Fibroblast of mammary gland (primary cell): ENCODE measurements at regions not wholly inside any gene's neighbourhood (a gene's known extent, or its start where the extent isn't known, plus 50 kb on each side); places are given as distances from the start of the nearest gene placed in this dataset.

ENCODE experiments used
- DNase-seq: peaks from one replicate; pipeline ENCODE4 v3.0.0-alpha.2; 2010; ENCODE audit warnings: low read depth
- H3K4me3 ChIP-seq: 2 replicates; pipeline ENCODE4 v1.5.1; 2011; ENCODE audit warnings: low read depth, mild to moderate bottlenecking, low read length, moderate library complexity; ENCODE audit not compliant: control insufficient read depth
- TF ChIP-seq, protein P1 (sequence below): conservative IDR thresholded peaks from 2 replicates; pipeline ENCODE4 v1.5.1; 2011; ENCODE audit warnings: low read depth, low read length, inconsistent platforms; ENCODE audit not compliant: control insufficient read depth, insufficient read depth

DNA sequence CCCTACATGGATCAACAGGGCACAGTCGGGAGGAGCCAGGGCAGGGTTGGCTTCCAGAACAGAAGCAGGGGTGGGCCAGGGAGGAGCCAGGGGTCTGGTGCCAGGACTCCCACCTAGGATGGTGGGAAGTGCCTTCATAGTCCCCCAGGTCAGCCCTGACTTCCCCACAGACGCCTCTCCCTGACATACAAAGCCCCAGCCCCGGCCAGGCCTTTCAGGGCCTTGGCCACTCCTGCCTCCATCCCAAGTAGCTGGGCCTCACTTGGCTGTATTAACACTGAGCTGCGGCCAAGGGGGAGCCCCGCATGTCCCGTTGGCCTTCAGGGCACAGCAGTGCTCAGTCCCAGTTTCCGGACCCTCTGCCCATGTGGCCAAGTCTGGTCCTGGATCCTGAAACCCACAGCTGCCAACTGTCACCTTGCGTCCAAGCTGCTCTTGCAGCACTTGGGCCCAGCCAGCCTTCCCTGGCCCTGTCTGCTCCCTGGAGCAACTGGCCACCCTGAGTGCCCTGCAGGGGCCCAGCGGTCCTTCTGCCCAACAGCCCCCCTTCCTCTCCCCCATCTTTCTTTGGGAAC is 627.8 kb downstream of the MATN1 start:
- no peak overlapping the region for H3K4me3 ChIP-seq
- DNase-seq, result no peak
- TF ChIP-seq, protein P1, sequence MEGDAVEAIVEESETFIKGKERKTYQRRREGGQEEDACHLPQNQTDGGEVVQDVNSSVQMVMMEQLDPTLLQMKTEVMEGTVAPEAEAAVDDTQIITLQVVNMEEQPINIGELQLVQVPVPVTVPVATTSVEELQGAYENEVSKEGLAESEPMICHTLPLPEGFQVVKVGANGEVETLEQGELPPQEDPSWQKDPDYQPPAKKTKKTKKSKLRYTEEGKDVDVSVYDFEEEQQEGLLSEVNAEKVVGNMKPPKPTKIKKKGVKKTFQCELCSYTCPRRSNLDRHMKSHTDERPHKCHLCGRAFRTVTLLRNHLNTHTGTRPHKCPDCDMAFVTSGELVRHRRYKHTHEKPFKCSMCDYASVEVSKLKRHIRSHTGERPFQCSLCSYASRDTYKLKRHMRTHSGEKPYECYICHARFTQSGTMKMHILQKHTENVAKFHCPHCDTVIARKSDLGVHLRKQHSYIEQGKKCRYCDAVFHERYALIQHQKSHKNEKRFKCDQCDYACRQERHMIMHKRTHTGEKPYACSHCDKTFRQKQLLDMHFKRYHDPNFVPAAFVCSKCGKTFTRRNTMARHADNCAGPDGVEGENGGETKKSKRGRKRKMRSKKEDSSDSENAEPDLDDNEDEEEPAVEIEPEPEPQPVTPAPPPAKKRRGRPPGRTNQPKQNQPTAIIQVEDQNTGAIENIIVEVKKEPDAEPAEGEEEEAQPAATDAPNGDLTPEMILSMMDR, result no peak

DNA sequence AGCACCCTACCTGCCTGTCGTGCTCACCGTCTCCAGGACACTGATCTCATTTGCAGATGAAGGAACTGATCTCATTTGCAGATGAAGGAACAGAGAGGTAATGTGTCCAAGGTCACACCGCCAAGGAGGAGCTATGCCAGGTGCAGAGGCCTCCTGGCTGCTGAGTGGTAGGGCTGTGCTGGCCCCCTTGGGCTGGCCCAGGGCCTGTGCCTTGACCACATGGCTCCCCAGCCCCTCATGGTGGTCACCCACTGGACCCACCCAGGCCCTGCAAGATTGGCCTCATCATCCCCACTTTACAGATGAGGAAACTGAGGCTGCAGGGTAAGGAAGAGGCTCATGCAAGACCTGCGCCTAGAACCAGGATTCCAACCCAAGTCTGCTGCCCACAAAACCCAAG is 628.3 kb downstream of the MATN1 start:
- no peak for DNase-seq
- TF ChIP-seq, protein P1, result no peak
- H3K4me3 ChIP-seq, result no peak overlapping the region

DNA sequence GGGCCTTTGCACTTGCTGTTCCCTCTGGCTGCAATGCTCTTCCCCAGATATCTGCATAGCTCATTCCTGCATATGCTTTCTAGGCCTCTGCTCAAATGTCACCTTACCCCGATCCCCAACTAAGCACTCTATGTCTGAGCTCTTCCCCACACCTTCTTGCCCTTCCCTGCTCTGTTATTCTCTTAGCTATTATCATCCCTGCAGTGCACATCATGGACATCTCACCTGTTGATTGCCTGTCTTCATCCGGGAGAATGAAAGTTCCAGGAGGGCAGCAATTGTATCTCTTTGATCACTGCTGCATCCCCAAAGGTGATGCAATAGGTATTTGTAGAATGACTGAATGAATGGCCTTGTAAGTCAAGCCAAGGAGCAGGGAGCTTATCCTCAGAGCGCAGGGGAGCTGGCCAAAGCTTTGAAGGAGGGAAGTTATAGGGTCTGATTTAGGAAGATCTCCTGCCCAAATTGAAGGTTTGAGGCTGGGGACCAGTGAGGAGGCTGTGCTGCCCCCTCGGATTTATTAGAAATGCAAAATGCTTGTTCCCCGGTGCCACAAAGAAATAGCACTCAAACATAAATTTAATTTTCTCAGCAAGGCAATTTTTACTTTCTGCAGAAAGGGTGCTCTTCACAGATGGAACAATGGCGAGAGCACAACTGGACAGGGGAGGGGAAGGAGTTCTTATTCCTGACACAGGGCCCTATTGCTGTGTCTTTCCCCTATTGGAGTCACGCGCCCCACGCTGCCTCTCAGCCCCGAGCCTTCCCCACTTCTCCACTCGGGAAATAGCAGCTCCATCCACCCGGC is 631.1 kb downstream of the MATN1 start:
- DNase-seq, result no peak

DNA sequence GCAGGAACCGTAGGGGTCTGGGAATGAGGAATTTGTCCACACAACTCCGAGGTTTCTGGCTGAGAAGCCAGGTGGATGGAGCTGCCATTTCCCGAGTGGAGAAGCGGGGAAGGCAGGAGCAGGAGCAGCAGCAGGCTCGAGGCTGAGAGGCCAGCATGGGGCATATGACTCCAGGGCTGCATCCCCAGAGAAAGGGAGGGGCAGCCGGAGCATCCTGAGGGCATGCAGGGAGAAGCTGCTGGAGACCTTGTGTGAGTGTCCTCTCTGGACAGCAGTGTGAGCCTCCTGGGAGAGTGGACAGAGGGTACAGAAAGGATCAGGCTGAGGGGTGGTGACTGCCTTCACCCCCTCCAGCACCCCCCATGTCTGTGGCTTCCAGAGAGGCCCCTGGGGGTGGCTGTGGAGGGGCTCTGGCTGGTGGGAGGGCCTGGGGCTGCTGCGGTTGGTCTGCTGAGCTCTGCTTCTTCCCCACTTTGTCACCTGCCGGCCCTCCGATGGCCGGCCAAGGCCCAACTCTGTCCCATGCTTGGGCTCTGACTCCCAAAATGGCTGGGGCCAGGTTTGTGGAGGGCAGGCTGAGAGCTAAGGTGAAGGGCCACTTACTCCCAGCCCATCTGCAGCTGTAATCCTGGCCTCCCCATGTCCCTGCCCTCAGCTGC is 633.1 kb downstream of the MATN1 start:
- TF ChIP-seq, protein P1, result no peak
- no peak overlapping the region for H3K4me3 ChIP-seq
- no peak for DNase-seq

More for the DNA sequence above, 631.1 kb downstream of the MATN1 start:
- TF ChIP-seq, protein P1, result no peak
- no peak overlapping the region for H3K4me3 ChIP-seq

DNA sequence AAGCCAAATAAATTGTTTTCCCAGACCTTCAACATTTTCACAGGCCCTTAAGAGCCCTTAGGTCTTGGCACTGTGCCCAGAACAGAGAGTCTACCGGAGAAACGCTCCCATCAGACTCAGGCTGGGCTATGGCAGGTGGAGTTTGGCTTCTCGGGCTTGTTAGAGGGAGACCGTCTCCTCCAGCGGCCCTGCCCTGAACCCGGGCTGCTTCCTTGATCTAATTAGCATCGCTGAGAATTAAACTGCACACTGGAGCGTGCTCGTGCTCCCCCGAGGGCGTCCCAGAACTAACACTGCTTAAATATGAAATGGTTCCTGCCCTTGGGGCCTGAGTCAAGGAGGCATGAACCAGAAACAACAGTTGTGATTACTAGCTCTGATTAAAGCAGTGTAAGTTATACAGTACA is 634.4 kb downstream of the MATN1 start:
- TF ChIP-seq, protein P1, result no peak
- H3K4me3 ChIP-seq, result no peak overlapping the region
- no peak for DNase-seq

DNA sequence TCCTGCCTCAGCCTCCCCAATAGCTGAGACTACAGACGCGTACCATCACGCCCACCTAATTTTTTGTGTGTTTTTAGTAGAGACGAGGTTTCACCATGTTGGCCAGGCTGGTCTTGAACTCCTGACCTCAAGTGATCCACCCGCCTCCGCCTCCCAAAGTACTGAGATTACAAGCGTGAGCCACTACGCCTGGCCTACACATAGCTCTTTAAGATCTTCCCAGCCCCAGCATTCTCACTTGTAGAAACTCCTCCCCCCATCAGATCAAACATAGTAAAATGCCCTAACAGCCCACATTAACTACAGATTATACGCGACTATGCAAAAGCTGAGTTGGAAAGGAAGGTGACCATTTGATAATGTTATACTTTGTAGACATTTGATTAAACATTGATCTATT is 634.8 kb downstream of the MATN1 start:
- TF ChIP-seq, protein P1, result no peak
- no peak overlapping the region for H3K4me3 ChIP-seq
- DNase-seq, result no peak
